ENCODE measurements at regions not wholly inside any gene's neighbourhood (a gene's known extent, or its start where the extent isn't known, plus 50 kb on each side); places are given as distances from the start of the nearest gene placed in this dataset.

GRCh38 chr10:104556831-104557230 is 84.3 kb upstream of the SORCS3 start:
- Histone ChIP-seq H3K27ac (no peak overlapping the region), H3K4me1 (no peaks in the 10 kb centered on the region), H3K36me3 (no peaks in the 10 kb centered on the region), H3K27me3 (no peaks in the 10 kb centered on the region), H3K9me3 (no peaks in the 10 kb centered on the region), H3K4me3 (no peak overlapping the region)
- no peak for DNase-seq
- TF ChIP-seq CTCF (IDR thresholded peaks at IDR 0.05) (no peak), POLR2A (IDR thresholded peaks at IDR 0.05) (no peak)

- no peak overlapping the region for H3K4me3 ChIP-seq
- H3K4me1 ChIP-seq: no peaks in the 10 kb centered on the region
- TF ChIP-seq CTCF (IDR thresholded peaks at IDR 0.05) (no peak), POLR2A (IDR thresholded peaks at IDR 0.05) (no peak)
- no peak overlapping the region for H3K27ac ChIP-seq
- no peaks in the 10 kb centered on the region for H3K9me3 ChIP-seq
- H3K36me3 ChIP-seq: no peaks in the 10 kb centered on the region
- DNase-seq: no peak
- no peaks in the 10 kb centered on the region for H3K27me3 ChIP-seq
Measured at GRCh38 chr10:104557966-104558365, 83.1 kb upstream of the SORCS3 start.

GRCh38 chr10:104559935-104560334 is 81.2 kb upstream of the SORCS3 start:
- Histone ChIP-seq H3K27ac (no peak overlapping the region), H3K9me3 (no peaks in the 10 kb centered on the region), H3K4me1 (no peaks in the 10 kb centered on the region), H3K4me3 (no peak overlapping the region), H3K36me3 (no peaks in the 10 kb centered on the region), H3K27me3 (no peaks in the 10 kb centered on the region)
- DNase-seq: no peak
- TF ChIP-seq CTCF (IDR thresholded peaks at IDR 0.05) (no peak), POLR2A (IDR thresholded peaks at IDR 0.05) (no peak)

GRCh38 chr10:104563051-104563450 is 78.0 kb upstream of the SORCS3 start:
- no peak overlapping the region for H3K27ac ChIP-seq
- H3K9me3 ChIP-seq: no peaks in the 10 kb centered on the region
- H3K4me3 ChIP-seq: no peak overlapping the region
- H3K27me3 ChIP-seq: no peaks in the 10 kb centered on the region
- DNase-seq: no peak
- no peaks in the 10 kb centered on the region for H3K36me3 ChIP-seq
- TF ChIP-seq CTCF (IDR thresholded peaks at IDR 0.05): no peak
- no peak for TF ChIP-seq POLR2A (IDR thresholded peaks at IDR 0.05)
- no peaks in the 10 kb centered on the region for H3K4me1 ChIP-seq

- DNase-seq: no peak
- H3K27ac ChIP-seq: no peak overlapping the region
- no peaks in the 10 kb centered on the region for H3K27me3 ChIP-seq
- H3K4me1 ChIP-seq: no peaks in the 10 kb centered on the region
- H3K9me3 ChIP-seq: no peaks in the 10 kb centered on the region
- no peaks in the 10 kb centered on the region for H3K36me3 ChIP-seq
- no peak overlapping the region for H3K4me3 ChIP-seq
- no peak for TF ChIP-seq POLR2A (IDR thresholded peaks at IDR 0.05)
- no peak for TF ChIP-seq CTCF (IDR thresholded peaks at IDR 0.05)
Measured at GRCh38 chr10:104563548-104563947, 77.5 kb upstream of the SORCS3 start.

- no peak overlapping the region for H3K27ac ChIP-seq
- H3K9me3 ChIP-seq: no peaks in the 10 kb centered on the region
- TF ChIP-seq CTCF (IDR thresholded peaks at IDR 0.05) (no peak), POLR2A (IDR thresholded peaks at IDR 0.05) (no peak)
- H3K4me1 ChIP-seq: no peaks in the 10 kb centered on the region
- H3K27me3 ChIP-seq: no peaks in the 10 kb centered on the region
- no peak for DNase-seq
- no peak overlapping the region for H3K4me3 ChIP-seq
- H3K36me3 ChIP-seq: no peaks in the 10 kb centered on the region
Measured at GRCh38 chr10:104574427-104574826, 66.7 kb upstream of the SORCS3 start.
